Trophoblast cell (in vitro differentiated cells and primary cell): ENCODE measurements at regions not wholly inside any gene's neighbourhood (a gene's known extent, or its start where the extent isn't known, plus 50 kb on each side); places are given as distances from the start of the nearest gene placed in this dataset.

Source experiments
- DNase-seq, 2 donors: peaks; one replicate each; pipeline ENCODE4 v3.0.0-alpha.2; 2016
- H2AFZ ChIP-seq: 2 replicates; pipeline ENCODE4 v1.6.1; 2013; ENCODE audit warnings: low read length, moderate library complexity, mild to moderate bottlenecking; ENCODE audit not compliant: insufficient read depth, poor library complexity
- H2AK5ac ChIP-seq: 2 replicates; pipeline ENCODE4 v1.6.1; 2013; ENCODE audit warnings: mild to moderate bottlenecking, low read length
- H2BK120ac ChIP-seq: 2 replicates; pipeline ENCODE4 v1.6.1; 2013; ENCODE audit warnings: low read length, mild to moderate bottlenecking, moderate library complexity; ENCODE audit not compliant: insufficient read depth, poor library complexity
- H2BK12ac ChIP-seq: 2 replicates; pipeline ENCODE4 v1.6.1; 2013; ENCODE audit warnings: mild to moderate bottlenecking, low read length, moderate library complexity
- H2BK5ac ChIP-seq: 2 replicates; pipeline ENCODE4 v1.6.1; 2013; ENCODE audit warnings: low read length, low read depth, moderate library complexity, mild to moderate bottlenecking; ENCODE audit not compliant: poor library complexity
- H3K14ac ChIP-seq: 2 replicates; pipeline ENCODE4 v1.6.1; 2013; ENCODE audit warnings: mild to moderate bottlenecking, low read length
- H3K18ac ChIP-seq: 2 replicates; pipeline ENCODE4 v1.6.1; 2013; ENCODE audit warnings: mild to moderate bottlenecking, low read length
- H3K23ac ChIP-seq: 2 replicates; pipeline ENCODE4 v1.6.1; 2013; ENCODE audit warnings: low read length
- H3K27ac ChIP-seq: 2 replicates; pipeline ENCODE4 v1.5.1; 2013; ENCODE audit warnings: low read depth, mild to moderate bottlenecking, inconsistent platforms, low read length, moderate library complexity
- H3K27me3 ChIP-seq: 2 replicates; pipeline ENCODE4 v1.6.1; 2013; ENCODE audit warnings: inconsistent platforms, mild to moderate bottlenecking, low read length, moderate library complexity; ENCODE audit not compliant: insufficient read depth
- H3K36me3 ChIP-seq, 2 experiments: 1 replicate in 1 of 2; 2 replicates in 1 of 2; pipeline ENCODE4 v1.6.1; 2013; ENCODE audit warnings: low read length in 2 of 2, mild to moderate bottlenecking in 2 of 2, moderate library complexity in 1 of 2; ENCODE audit not compliant: insufficient read depth in 2 of 2, control insufficient read depth in 1 of 2
- H3K4ac ChIP-seq: 2 replicates; pipeline ENCODE4 v1.6.1; 2013; ENCODE audit warnings: low read depth, mild to moderate bottlenecking, low read length, moderate library complexity
- H3K4me1 ChIP-seq, 2 experiments: 1 replicate in 1 of 2; 2 replicates in 1 of 2; pipeline ENCODE4 v1.6.1; 2013; ENCODE audit warnings: low read length in 2 of 2, mild to moderate bottlenecking in 2 of 2, moderate library complexity in 1 of 2; ENCODE audit not compliant: insufficient read depth in 2 of 2, control insufficient read depth in 1 of 2
- H3K4me2 ChIP-seq: 2 replicates; pipeline ENCODE4 v1.6.1; 2013; ENCODE audit warnings: inconsistent platforms, mild to moderate bottlenecking, low read length, moderate library complexity
- H3K4me3 ChIP-seq: 2 replicates; pipeline ENCODE4 v1.5.1; 2013; ENCODE audit warnings: mild to moderate bottlenecking, low read depth, low read length, inconsistent platforms
- H3K79me1 ChIP-seq: one replicate; pipeline ENCODE4 v1.6.1; 2013; ENCODE audit warnings: low read length
- H3K79me2 ChIP-seq: 2 replicates; pipeline ENCODE4 v1.6.1; 2013; ENCODE audit warnings: low read length, mild to moderate bottlenecking; ENCODE audit not compliant: control insufficient read depth, insufficient read depth, poor library complexity
- H3K9ac ChIP-seq: 2 replicates; pipeline ENCODE4 v1.6.1; 2013; ENCODE audit warnings: mild to moderate bottlenecking, low read length
- H3K9me3 ChIP-seq: 2 replicates; pipeline ENCODE4 v1.6.1; 2013; ENCODE audit warnings: low read depth, mild to moderate bottlenecking, control low read depth, inconsistent platforms, low read length; ENCODE audit not compliant: insufficient read depth
- H4K12ac ChIP-seq: 2 replicates; pipeline ENCODE4 v1.6.1; 2013; ENCODE audit warnings: low read depth, mild to moderate bottlenecking, low read length, moderate library complexity
- H4K8ac ChIP-seq: 2 replicates; pipeline ENCODE4 v1.6.1; 2013; ENCODE audit warnings: low read depth, mild to moderate bottlenecking, low read length, moderate library complexity
- H4K91ac ChIP-seq: one replicate; pipeline ENCODE4 v1.6.1; 2013; ENCODE audit warnings: low read depth, mild to moderate bottlenecking, low read length, moderate library complexity
- WGBS: extraction: QIAGEN DNeasy Blood & Tissue Kit; methylation state at CpG from one replicate; pipeline ENCODE4 v1.1.7; 2013; ENCODE audit warnings: missing lambda C conversion rate; ENCODE audit not compliant: insufficient read length, insufficient coverage; ENCODE audit errors: extremely low coverage; 5-methylcytosine and 5-hydroxymethylcytosine counted together

GRCh38 chr2:147122944-147123343, 721.9 kb upstream of the ACVR2A start:
- H2BK12ac ChIP-seq, result no peak overlapping the region
- no peak overlapping the region for H3K27ac ChIP-seq
- no peak overlapping the region for H3K4me3 ChIP-seq
- no peak overlapping the region for H3K4ac ChIP-seq
- peaks cover 2% of the 10 kb centered on the region for H3K9me3 ChIP-seq
- no peak overlapping the region for H4K91ac ChIP-seq
- H3K23ac ChIP-seq, result no peak overlapping the region
- H2AK5ac ChIP-seq, result no peak overlapping the region
- H3K79me2 ChIP-seq, result no peaks in the 10 kb centered on the region
- no peak for DNase-seq
- H3K27me3 ChIP-seq, result no peaks in the 10 kb centered on the region
- no peaks in the 10 kb centered on the region for H3K79me1 ChIP-seq
- no peak overlapping the region for H4K12ac ChIP-seq
- H3K4me2 ChIP-seq, result no peak overlapping the region
- H4K8ac ChIP-seq, result no peak overlapping the region
- no peak overlapping the region for H3K9ac ChIP-seq
- H3K18ac ChIP-seq, result no peak overlapping the region
- H2BK5ac ChIP-seq, result no peak overlapping the region
- H2AFZ ChIP-seq, result no peak overlapping the region
- no peak overlapping the region for H3K14ac ChIP-seq
- H3K4me1 ChIP-seq, result no peaks in the 10 kb centered on the region
- WGBS, result no CpG with 5 or more reads among the region's 3 CpGs
- H2BK120ac ChIP-seq, result no peak overlapping the region
- peaks cover 0 to 2% of the 10 kb centered on the region in 2 experiments for H3K36me3 ChIP-seq

GRCh38 chr2:147110962-147111361, 733.9 kb upstream of the ACVR2A start:
- Histone ChIP-seq H3K18ac (no peak overlapping the region), H3K9ac (no peak overlapping the region), H3K4ac (no peak overlapping the region), H3K79me1 (no peaks in the 10 kb centered on the region), H3K4me3 (no peak overlapping the region), H3K14ac (no peak overlapping the region), H3K27ac (no peak overlapping the region), H3K79me2 (no peaks in the 10 kb centered on the region), H2AK5ac (no peak overlapping the region), H2BK12ac (no peak overlapping the region), H2BK5ac (no peak overlapping the region), H3K36me3 (no peaks in the 10 kb centered on the region), H4K8ac (no peak overlapping the region), H4K91ac (no peak overlapping the region), H4K12ac (no peak overlapping the region), H3K9me3 (no peaks in the 10 kb centered on the region), H3K4me2 (no peak overlapping the region), H3K27me3 (no peaks in the 10 kb centered on the region), H3K23ac (no peak overlapping the region), H3K4me1 (no peaks in the 10 kb centered on the region), H2AFZ (no peak overlapping the region), H2BK120ac (no peak overlapping the region)
- DNase-seq, result no peak
- WGBS, result no CpG with 5 or more reads among the region's 4 CpGs

- Histone ChIP-seq H2AK5ac (no peak overlapping the region), H3K18ac (no peak overlapping the region), H2AFZ (no peak overlapping the region), H3K4me3 (no peak overlapping the region), H3K27ac (no peak overlapping the region), H4K12ac (no peak overlapping the region), H4K8ac (no peak overlapping the region), H3K36me3 (no peaks in the 10 kb centered on the region), H2BK12ac (no peak overlapping the region), H2BK120ac (no peak overlapping the region), H3K9ac (no peak overlapping the region), H3K27me3 (no peaks in the 10 kb centered on the region), H3K79me2 (no peaks in the 10 kb centered on the region), H3K14ac (no peak overlapping the region), H3K9me3 (no peaks in the 10 kb centered on the region), H3K4me2 (no peak overlapping the region), H3K79me1 (no peaks in the 10 kb centered on the region), H3K4me1 (no peaks in the 10 kb centered on the region), H3K23ac (no peak overlapping the region), H4K91ac (no peak overlapping the region), H3K4ac (no peak overlapping the region), H2BK5ac (no peak overlapping the region)
- no peak for DNase-seq
- WGBS, result no CpG with 5 or more reads among the region's 4 CpGs
Observed at GRCh38 chr2:147110317-147110716, 734.5 kb upstream of the ACVR2A start.

- no peak overlapping the region for H3K27ac ChIP-seq
- DNase-seq, result no peak
- H3K36me3 ChIP-seq, result no peaks in the 10 kb centered on the region
- no peak overlapping the region for H4K91ac ChIP-seq
- no peaks in the 10 kb centered on the region for H3K9me3 ChIP-seq
- no peak overlapping the region for H3K4me3 ChIP-seq
- no peak overlapping the region for H3K9ac ChIP-seq
- no peaks in the 10 kb centered on the region for H3K79me2 ChIP-seq
- no CpG with 5 or more reads among the region's 2 CpGs for WGBS
- no peak overlapping the region for H2AK5ac ChIP-seq
- H2BK120ac ChIP-seq, result no peak overlapping the region
- no peak overlapping the region for H3K4ac ChIP-seq
- no peak overlapping the region for H3K4me2 ChIP-seq
- H2AFZ ChIP-seq, result no peak overlapping the region
- no peak overlapping the region for H2BK12ac ChIP-seq
- no peak overlapping the region for H4K12ac ChIP-seq
- H3K27me3 ChIP-seq, result no peaks in the 10 kb centered on the region
- H3K23ac ChIP-seq, result no peak overlapping the region
- H3K4me1 ChIP-seq, result no peaks in the 10 kb centered on the region
- H2BK5ac ChIP-seq, result no peak overlapping the region
- H3K79me1 ChIP-seq, result no peaks in the 10 kb centered on the region
- no peak overlapping the region for H3K14ac ChIP-seq
- H4K8ac ChIP-seq, result no peak overlapping the region
- H3K18ac ChIP-seq, result no peak overlapping the region
Observed at GRCh38 chr2:147109291-147109690, 735.5 kb upstream of the ACVR2A start.
